T-helper 2 cell treated with Interferon-gamma antibody and Interleukin-4, amounts not matched to agents 100 ng/mL and 5 ng/mL, for 36 hours (primary cell): ENCODE measurements at regions not wholly inside any gene's neighbourhood (a gene's known extent, or its start where the extent isn't known, plus 50 kb on each side); places are given as distances from the start of the nearest gene placed in this dataset.
"Not testable (repeated sequence)": the region's sequence is repeated elsewhere in the genome, so short reads cannot be mapped to it uniquely, and the experiment has no call there.

ENCODE experiments used
- intact Hi-C: fragments of 100-400 bp; cut with micrococcal nuclease; formaldehyde crosslinking; loops from one replicate; pipeline ENCODE4 v1.15.1; 2023

GRCh38 chr18:42446195-42446594, 491.2 kb downstream of the PIK3C3 start:
- intact Hi-C loops = no loop called here

GRCh38 chr18:42447688-42448087, 492.7 kb downstream of the PIK3C3 start:
- intact Hi-C loops = no loop called here

GRCh38 chr18:42458226-42458625, 503.2 kb downstream of the PIK3C3 start:
- intact Hi-C loops = no loop called here

- intact Hi-C loops = no loop called here
Observed at GRCh38 chr18:42459873-42460272, 504.8 kb downstream of the PIK3C3 start.

- intact Hi-C loops = no loop called here
Observed at GRCh38 chr18:42471885-42472284, 516.9 kb downstream of the PIK3C3 start.

DNA sequence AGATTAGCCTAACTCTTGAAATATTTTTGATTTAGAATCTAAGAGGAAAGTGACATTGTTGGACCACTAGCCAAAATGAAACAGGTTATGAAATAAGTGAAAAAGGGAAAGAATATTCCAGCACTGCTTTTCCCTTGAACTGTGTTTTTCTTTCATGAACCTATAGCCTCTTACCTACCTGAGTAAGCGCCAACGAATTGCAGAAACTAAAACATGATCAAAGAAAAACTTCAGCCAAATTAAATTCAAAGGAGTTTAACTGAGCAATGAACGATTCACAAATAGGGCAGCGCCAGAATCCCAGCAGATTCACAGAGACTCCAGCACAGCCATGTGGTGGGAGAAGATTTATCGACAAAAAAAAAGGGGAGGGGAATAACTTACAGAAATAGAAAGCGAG, 518.6 kb downstream of the PIK3C3 start:
- intact Hi-C loops = no loop called here

GRCh38 chr18:42474577-42474976, 519.5 kb downstream of the PIK3C3 start:
- intact Hi-C loops = no loop called here

DNA sequence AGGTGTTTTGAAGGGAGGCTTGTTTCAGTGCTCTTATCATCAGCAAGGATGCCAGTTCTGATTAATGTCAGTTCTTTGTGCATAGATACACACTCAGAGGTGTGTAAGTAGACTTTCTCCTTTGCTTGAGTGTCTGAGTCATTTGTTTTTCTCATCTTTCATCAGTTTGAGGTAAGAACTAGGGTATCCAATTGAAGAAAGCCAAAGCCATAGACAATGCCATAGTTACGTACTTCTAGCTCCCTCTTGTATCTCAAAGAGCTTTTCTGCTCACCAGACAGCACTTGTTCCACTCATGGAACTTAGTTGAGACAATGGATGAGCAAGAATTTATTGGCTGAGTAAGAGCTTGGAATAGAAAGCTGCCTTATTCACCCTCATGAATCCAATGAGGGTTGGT, 520.1 kb downstream of the PIK3C3 start:
- intact Hi-C loops = no loop called here

DNA sequence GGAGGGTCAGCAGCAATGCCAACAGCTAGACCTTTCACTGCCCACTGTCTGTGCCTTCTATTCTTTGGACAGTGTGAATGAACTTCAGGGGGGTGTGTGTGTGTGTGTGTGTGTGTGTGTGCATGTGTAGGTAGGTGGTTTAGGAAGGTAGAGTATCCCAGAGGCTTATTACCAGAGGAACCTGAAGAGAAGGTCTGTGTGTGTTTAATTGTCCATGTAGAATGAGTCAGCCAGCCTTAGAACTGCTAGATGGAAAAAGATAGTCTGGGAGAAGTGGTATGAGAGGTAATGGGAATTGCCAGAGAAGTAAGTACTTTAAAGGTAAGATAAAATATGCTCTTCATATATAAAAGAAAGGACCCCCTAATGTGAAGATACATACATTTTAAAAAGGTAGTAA, 522.2 kb downstream of the PIK3C3 start:
- intact Hi-C loops = no loop called here

- intact Hi-C loops = no loop called here
Observed at GRCh38 chr18:42480441-42480840, 525.4 kb downstream of the PIK3C3 start.

DNA sequence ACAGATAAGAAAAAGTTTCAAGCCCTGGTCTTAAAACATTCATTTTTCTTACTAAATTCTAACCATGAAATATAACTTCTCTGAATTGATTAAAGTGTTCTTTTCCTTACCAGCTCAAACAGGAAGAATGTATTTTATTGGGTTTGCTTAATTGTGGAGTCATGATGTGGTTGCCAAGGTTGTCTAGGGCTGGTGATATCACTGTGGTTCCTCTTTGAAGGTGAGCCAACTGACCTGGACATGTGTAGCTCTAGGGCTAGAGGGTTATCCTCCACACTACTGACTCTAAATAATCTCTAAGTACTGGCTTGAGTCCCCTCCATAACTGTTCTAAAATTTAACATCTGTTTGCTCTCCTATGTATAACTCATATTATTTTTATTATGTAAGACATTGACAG, 529.6 kb downstream of the PIK3C3 start:
- intact Hi-C loops = no loop called here

GRCh38 chr18:42486271-42486670, 531.2 kb downstream of the PIK3C3 start:
- intact Hi-C loops = no loop called here

DNA sequence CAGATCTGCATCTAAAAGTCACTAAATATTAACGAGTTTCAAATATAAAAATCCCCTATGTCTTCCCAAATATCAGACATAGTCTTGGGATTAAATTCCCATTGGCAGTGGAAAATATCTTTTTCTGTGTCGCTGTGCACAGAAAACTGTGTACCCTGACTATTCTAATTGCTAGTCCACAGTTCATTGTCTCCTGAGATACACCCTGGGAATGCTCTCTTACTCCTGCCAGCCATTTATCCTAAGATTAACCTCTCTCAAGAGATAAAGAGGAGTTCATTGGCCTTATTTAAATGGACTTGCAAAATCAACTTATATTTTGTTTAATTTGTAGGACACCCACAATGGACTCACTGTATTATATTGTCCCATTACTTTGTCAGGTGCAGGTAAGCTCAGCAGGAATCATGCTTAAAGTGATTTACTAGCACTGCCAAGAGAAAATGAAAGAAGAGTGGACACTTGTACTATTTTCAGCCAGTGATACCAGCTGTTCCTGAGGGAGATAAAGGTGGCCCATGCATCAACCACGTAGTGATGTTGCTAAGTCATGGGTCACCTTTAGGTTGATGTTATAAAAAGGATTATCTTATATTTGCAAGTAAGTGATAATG, 553.8 kb downstream of the PIK3C3 start:
- intact Hi-C loops = no loop called here

DNA sequence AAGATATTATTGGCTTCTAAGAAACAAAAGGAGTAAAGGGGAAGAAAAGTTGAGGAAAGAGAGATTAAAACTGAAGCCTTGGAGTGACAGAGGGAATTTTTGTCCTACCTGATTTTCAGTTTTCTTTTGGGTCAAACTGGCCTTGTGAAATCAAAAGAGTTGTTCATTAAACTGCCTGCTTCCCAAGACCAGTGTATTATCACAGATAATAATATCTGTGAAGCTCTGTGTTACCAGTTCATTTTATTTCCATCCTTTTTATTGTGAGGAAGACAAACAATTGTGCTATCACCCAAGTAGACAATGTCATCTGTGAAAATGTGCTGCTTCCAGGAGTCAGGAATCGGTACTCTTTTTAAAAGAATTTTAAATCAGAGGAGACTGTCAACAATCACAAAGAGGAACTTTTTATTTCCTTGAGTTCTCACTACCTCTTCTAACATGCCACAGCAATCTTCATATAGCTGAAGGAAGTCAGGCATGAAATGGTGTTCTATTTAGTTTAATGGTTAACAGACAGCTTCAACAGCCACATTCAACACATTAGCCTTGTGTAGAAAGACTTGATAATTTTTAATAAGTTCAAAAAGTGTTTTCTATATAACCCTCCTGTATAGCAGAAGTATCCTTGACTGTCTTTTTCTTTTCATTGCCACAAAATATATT, 554.8 kb downstream of the PIK3C3 start:
- intact Hi-C loops = no loop called here

DNA sequence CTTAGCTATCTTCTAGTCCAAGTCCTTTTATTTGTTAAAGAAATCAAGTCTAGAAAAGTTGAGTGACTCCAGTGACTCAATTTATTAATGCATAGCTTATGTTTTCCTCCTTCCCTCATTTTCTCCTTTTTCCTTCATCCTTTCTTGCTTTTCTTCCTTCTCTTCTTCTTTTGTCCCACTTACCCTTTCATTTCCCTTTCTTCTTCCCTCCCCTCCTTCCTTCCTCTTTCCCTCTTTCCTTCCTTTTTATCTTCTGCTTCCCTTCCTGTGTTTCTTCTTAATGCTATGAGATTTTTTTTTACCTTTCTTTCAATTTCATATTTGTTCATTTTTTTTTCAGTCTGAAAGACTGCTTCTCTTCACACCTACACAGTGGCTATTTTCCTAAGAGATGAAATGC, 555.5 kb downstream of the PIK3C3 start:
- intact Hi-C loops = no loop called here

DNA sequence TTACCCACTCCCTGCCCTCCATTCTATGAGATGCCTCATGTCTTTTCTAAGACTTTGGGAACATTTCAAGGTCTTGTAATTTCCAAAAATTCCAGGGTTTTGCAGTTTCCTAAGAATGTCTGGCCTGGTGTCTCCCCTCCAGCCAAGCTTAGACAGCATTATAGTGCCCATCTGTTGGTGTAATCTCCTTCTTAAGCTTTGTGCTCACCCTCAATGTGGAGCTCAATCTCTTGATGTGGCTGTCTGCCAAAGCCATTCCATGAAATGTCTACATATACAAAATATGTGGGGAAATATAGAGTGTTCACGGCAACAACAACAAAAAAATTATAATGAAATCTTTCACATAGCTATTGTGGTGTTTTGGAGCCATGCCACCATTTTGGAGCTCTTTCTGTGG, 558.4 kb downstream of the PIK3C3 start:
- intact Hi-C loops = no loop called here

GRCh38 chr18:42514512-42514911, 559.5 kb downstream of the PIK3C3 start:
- intact Hi-C loops = no loop called here

DNA sequence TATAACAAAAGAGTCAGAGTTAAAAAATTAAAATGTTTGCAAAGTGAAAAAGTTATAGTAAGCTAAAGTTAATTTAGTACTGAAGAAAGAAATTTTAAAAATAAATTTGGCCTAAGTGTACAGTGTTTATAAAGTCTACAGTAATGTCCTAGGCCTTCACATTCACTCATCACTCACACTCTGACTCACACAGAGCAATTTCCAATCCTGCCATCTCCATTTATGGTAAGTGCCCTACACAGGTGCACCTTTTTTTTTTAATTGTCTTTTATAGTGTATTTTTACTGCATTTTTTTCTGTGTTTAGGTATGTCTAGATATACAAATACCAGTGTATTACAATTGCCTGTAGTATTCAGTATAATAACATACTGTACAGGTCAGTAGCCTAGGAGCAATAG, 562.9 kb downstream of the PIK3C3 start:
- intact Hi-C loops = no loop called here

DNA sequence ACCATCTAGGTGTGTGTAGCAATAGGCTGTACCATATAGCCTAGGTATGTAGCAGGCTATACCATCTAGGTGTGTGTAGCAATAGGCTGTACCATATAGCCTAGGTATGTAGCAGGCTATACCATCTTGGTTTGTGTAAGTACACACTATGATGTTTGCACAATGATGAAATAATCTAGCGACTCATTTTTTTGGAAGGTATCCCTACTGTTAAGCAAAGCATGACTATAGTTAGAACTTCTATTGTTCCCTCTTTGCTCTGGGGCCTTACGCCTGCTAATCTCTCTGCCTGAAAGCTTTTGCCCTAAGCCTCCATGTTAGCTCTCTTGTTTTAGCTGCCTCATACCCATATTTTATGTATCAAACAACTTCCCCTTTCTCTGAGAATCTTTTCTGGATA, 563.3 kb downstream of the PIK3C3 start:
- intact Hi-C loops = not testable (repeated sequence)

DNA sequence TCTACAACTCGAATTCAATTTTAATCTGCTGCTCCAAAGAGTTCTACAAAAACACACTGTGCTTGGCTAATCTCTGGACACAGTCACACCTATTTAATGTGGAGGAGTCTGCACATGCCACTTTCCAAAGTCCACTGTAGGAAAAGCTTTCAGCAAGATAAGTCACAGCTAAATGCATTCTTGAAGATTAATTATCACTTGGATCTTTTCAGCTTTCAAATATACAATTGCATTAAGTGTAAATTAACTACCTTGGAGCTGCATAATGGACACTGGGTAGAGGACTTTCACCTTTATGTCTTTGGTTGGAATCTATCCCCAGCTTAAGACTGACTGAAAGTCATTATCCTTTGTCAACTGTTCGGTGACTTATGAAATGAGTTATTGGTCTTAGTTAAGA, 565.1 kb downstream of the PIK3C3 start:
- intact Hi-C loops = no loop called here

GRCh38 chr18:42525905-42526304, 570.9 kb downstream of the PIK3C3 start:
- intact Hi-C loops = no loop called here

GRCh38 chr18:42527766-42528165, 572.7 kb downstream of the PIK3C3 start:
- intact Hi-C loops = no loop called here

DNA sequence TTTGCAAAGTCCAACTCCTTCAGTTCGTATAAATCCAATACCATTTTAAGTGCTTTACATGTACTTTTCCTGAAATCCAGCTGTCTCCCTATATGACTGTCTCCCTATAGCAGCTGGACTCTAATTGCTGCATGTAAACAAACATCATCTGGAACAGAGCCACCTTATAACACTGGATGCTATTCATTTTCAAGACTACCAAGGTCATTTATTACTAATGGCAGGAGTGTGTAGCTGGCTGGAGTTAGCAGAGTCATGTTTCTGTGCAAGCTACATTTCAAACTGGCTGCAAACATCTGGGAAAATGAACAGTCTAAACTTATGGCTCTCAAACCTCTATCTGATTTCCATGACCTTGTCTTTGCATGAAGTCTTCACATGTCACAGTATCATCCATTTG, 575.2 kb downstream of the PIK3C3 start:
- intact Hi-C loops = no loop called here

GRCh38 chr18:42532119-42532518, 577.1 kb downstream of the PIK3C3 start:
- intact Hi-C loops = no loop called here
